HCT116 (cell line): ENCODE measurements at regions not wholly inside any gene's neighbourhood (a gene's known extent, or its start where the extent isn't known, plus 50 kb on each side); places are given as distances from the start of the nearest gene placed in this dataset.

Experiments used
- ATAC-seq: fragments of 200-7000 bp; cut with Tn5 transposase; 2 replicates; pipeline ENCODE4 v1.9.1; 2020; ENCODE audit warnings: mild to moderate bottlenecking, moderate library complexity
- BruUV-seq: library from RNA; stranded (reverse); fragments of 400-500 nt; replicated peaks from 2 replicates; lab custom pipeline; 2021; lab: Mats Ljungman, UMichigan
- CTCF ChIA-PET: fragments of 300-600 bp; sonication (Branson Sonifier 250); formaldehyde crosslinking; loops from one replicate; lab custom pipeline; 2021; ENCODE audit warnings: antibody characterized with exemption; lab: Charles Lee
- POLR2A ChIA-PET: fragments of 300-600, 350-600 bp; sonication (Branson Sonifier 250); formaldehyde crosslinking; loops from one replicate; lab custom pipeline; 2021; ENCODE audit warnings: antibody characterized with exemption; lab: Charles Lee
- RAD21 ChIA-PET, 2 experiments: fragments of 300-600 bp; sonication (Branson Sonifier 250); formaldehyde crosslinking; loops; one replicate each; lab custom pipeline; 2023; ENCODE audit warnings: low total read pairs in 2 of 2; ENCODE audit not compliant: uncharacterized antibody in 2 of 2, unreplicated experiment in 2 of 2, low non-redundant PET in 1 of 2; lab: Charles Lee
- DNase-seq: peaks from one replicate; pipeline ENCODE4 v3.0.0-alpha.2; 2010; ENCODE audit warnings: low read depth, low spot score
- H2AFZ ChIP-seq: fragments of 200-600 bp; shearing (Covaris generic), sonication (generic); 2 replicates; pipeline ENCODE4 v1.6.1; 2017; ENCODE audit warnings: low read depth, mixed run types, mixed read lengths, antibody characterized with exemption, low read length; ENCODE audit not compliant: poor library complexity, severe bottlenecking
- H3K27ac ChIP-seq: 2 replicates; pipeline ENCODE4 v1.5.1; 2012; ENCODE audit warnings: low read depth, low read length
- H3K27me3 ChIP-seq: fragments of 200-600 bp; sonication (generic); 2 replicates; pipeline ENCODE4 v1.6.1; 2016; ENCODE audit warnings: mixed run types, low read length, mixed read lengths; ENCODE audit not compliant: insufficient read depth
- H3K36me3 ChIP-seq, 2 experiments: fragments of 200-500 bp in 1 of 2; fragments of 200-600 bp in 1 of 2; sonication (Bioruptor generic) in 1 of 2; sonication (generic) in 1 of 2; 2 replicates each; pipeline versions ENCODE4 v1.5.1 to v1.6.1; 2014 to 2016; ENCODE audit warnings: low read length in 2 of 2, inconsistent platforms in 1 of 2, mixed read lengths in 1 of 2, mixed run types in 1 of 2; ENCODE audit not compliant: insufficient read depth in 2 of 2, control insufficient read depth in 1 of 2
- H3K4me1 ChIP-seq, 2 experiments: fragments of 200-600 bp in 1 of 2; sonication (generic) in 1 of 2; 2 replicates each; pipeline versions ENCODE4 v1.5.1 to v1.6.1; 2012 to 2017; ENCODE audit warnings: low read length in 2 of 2, inconsistent platforms in 1 of 2, mild to moderate bottlenecking in 1 of 2, mixed read lengths in 1 of 2, mixed run types in 1 of 2, moderate library complexity in 1 of 2; ENCODE audit not compliant: insufficient read depth in 2 of 2, control insufficient read depth in 1 of 2
- H3K4me2 ChIP-seq: fragments of 200-600 bp; sonication (generic); 2 replicates; pipeline ENCODE4 v1.6.1; 2017; ENCODE audit warnings: mixed run types, low read length, mixed read lengths
- H3K4me3 ChIP-seq, 2 experiments: fragments of 200-600 bp in 1 of 2; sonication (generic) in 1 of 2; replicated peaks in 1 of 2; 2 replicates each; pipeline ENCODE4 v1.5.1; 2011 to 2016; ENCODE audit warnings: low read length in 2 of 2, control low read depth in 1 of 2, low read depth in 1 of 2, mild to moderate bottlenecking in 1 of 2, mixed read lengths in 1 of 2, mixed run types in 1 of 2
- H3K79me2 ChIP-seq: fragments of 200-600 bp; sonication (generic); 2 replicates; pipeline ENCODE4 v1.6.1; 2017; ENCODE audit warnings: mild to moderate bottlenecking, mixed run types, low read length, moderate library complexity, mixed read lengths; ENCODE audit not compliant: insufficient read depth
- H3K9ac ChIP-seq: fragments of 200-600 bp; sonication (generic); 2 replicates; pipeline ENCODE4 v1.6.1; 2016; ENCODE audit warnings: low read length, mixed read lengths
- H3K9me2 ChIP-seq: fragments of 200-600 bp; sonication (generic), shearing (Covaris generic); 2 replicates; pipeline ENCODE4 v1.6.1; 2017; ENCODE audit warnings: mixed run types, mild to moderate bottlenecking, moderate library complexity; ENCODE audit not compliant: insufficient read depth
- H3K9me3 ChIP-seq, 2 experiments: fragments of 200-500 bp in 1 of 2; fragments of 200-600 bp in 1 of 2; sonication (Bioruptor generic) in 1 of 2; sonication (generic) in 1 of 2; 2 replicates each; pipeline ENCODE4 v1.6.1; 2014 to 2017; ENCODE audit warnings: low read length in 2 of 2, mixed read lengths in 2 of 2, inconsistent platforms in 1 of 2, low read depth in 1 of 2, mild to moderate bottlenecking in 1 of 2, mixed run types in 1 of 2, moderate library complexity in 1 of 2; ENCODE audit not compliant: control insufficient read depth in 1 of 2, insufficient read depth in 1 of 2
- H4K20me1 ChIP-seq: fragments of 200-600 bp; sonication (generic), shearing (Covaris generic); 2 replicates; pipeline ENCODE4 v1.6.1; 2017; ENCODE audit warnings: mixed run types, mild to moderate bottlenecking, moderate library complexity; ENCODE audit not compliant: insufficient read depth
- ATF3 ChIP-seq: IDR thresholded peaks from 2 replicates; pipeline ENCODE4 v1.6.1; 2012
- CBX3 ChIP-seq: IDR thresholded peaks from 2 replicates; pipeline ENCODE4 v1.6.1; 2012; ENCODE audit warnings: low read depth
- CTCF ChIP-seq, 3 experiments: fragments of 200-600 bp in 1 of 3; sonication (generic) in 1 of 3; IDR thresholded peaks in 2 of 3; conservative IDR thresholded peaks in 1 of 3; 2 replicates each; pipeline ENCODE4 v1.5.1; 2012 to 2017; ENCODE audit warnings: low read depth in 2 of 3, low read length in 2 of 3, antibody characterized with exemption in 1 of 3, borderline replicate concordance in 1 of 3, control low read depth in 1 of 3, mild to moderate bottlenecking in 1 of 3, mixed read lengths in 1 of 3, mixed run types in 1 of 3, moderate library complexity in 1 of 3; ENCODE audit not compliant: insufficient read depth in 1 of 3
- EGR1 ChIP-seq: IDR thresholded peaks from 2 replicates; pipeline ENCODE4 v1.6.1; 2012; ENCODE audit warnings: low read depth
- FOSL1 ChIP-seq: IDR thresholded peaks from 2 replicates; pipeline ENCODE4 v1.6.1; 2012; ENCODE audit warnings: low read depth
- JUND ChIP-seq: IDR thresholded peaks from 2 replicates; pipeline ENCODE4 v1.6.1; 2012
- MAX ChIP-seq: IDR thresholded peaks from 2 replicates; pipeline ENCODE4 v1.6.1; 2012
- POLR2AphosphoS5 ChIP-seq: IDR thresholded peaks from 2 replicates; pipeline ENCODE4 v1.6.1; 2011; ENCODE audit warnings: mild to moderate bottlenecking, low read depth, low read length, moderate library complexity
- RAD21 ChIP-seq: IDR thresholded peaks from 2 replicates; pipeline ENCODE4 v1.6.1; 2012; ENCODE audit warnings: low read depth, mild to moderate bottlenecking
- REST ChIP-seq: IDR thresholded peaks from 2 replicates; pipeline ENCODE4 v1.6.1; 2012; ENCODE audit warnings: low read depth
- SIN3A ChIP-seq: IDR thresholded peaks from 2 replicates; pipeline ENCODE4 v1.6.1; 2012; ENCODE audit warnings: low read depth
- SRF ChIP-seq: IDR thresholded peaks from 2 replicates; pipeline ENCODE4 v1.6.1; 2012; ENCODE audit warnings: low read depth
- TCF7L2 ChIP-seq: IDR thresholded peaks from 2 replicates; pipeline ENCODE4 v1.7.0; 2011; ENCODE audit warnings: borderline replicate concordance, inconsistent platforms; ENCODE audit not compliant: insufficient read depth, insufficient read length; ENCODE audit errors: extremely low read depth
- YY1 ChIP-seq: IDR thresholded peaks from 2 replicates; pipeline ENCODE4 v1.6.1; 2011; ENCODE audit warnings: low read length, low read depth, moderate library complexity, mild to moderate bottlenecking; ENCODE audit not compliant: insufficient replicate concordance; ENCODE audit errors: extremely low read depth
- ZFX ChIP-seq: fragments of 450-650 bp; IDR thresholded peaks from 2 replicates; pipeline ENCODE4 v1.6.1; 2017
- ZNF274 ChIP-seq: fragments of 200-500 bp; sonication (Bioruptor generic); IDR thresholded peaks from 2 replicates; pipeline ENCODE4 v1.6.1; 2014; ENCODE audit warnings: mild to moderate bottlenecking, low read depth, low read length, inconsistent platforms
- intact Hi-C: fragments of 100-400 bp; cut with micrococcal nuclease; formaldehyde crosslinking; loops from 2 replicates; pipeline ENCODE4 v1.10.0; 2022

GRCh38 chr4:154033921-154034320 lies 245.0 kb upstream of the SFRP2 start:
- CTCF ChIA-PET, result no interaction called here
- H3K9me3 ChIP-seq, result no peaks in the 10 kb centered on the region
- no TSS peak for BruUV-seq
- H3K4me1 ChIP-seq, result no peaks in the 10 kb centered on the region
- H3K9me2 ChIP-seq, result no peaks in the 10 kb centered on the region
- no peak overlapping the region for H3K9ac ChIP-seq
- TF ChIP-seq YY1 (no peak), MAX (no peak), TCF7L2 (no peak), ZFX (no peak), RAD21 (no peak), REST (no peak), SIN3A (no peak), JUND (no peak), ATF3 (no peak), SRF (no peak), EGR1 (no peak), CTCF (IDR thresholded peaks at IDR 0.05 in 2 of 3, conservative IDR thresholded peaks at IDR 0.05 in 1 of 3; ENCODE audit: borderline replicate concordance in 1 of 3, insufficient read depth in 1 of 3, low read depth in 2 of 3, low read length in 2 of 3) (no peak), FOSL1 (no peak), CBX3 (no peak), ZNF274 (no peak), POLR2AphosphoS5 (no peak)
- POLR2A ChIA-PET, result no interaction called here
- DNase-seq, result no peak
- no peaks in the 10 kb centered on the region for H3K36me3 ChIP-seq
- H3K79me2 ChIP-seq, result no peaks in the 10 kb centered on the region
- no peak for ATAC-seq
- RAD21 ChIA-PET, result no interaction called here
- H3K4me3 ChIP-seq, result no peak overlapping the region
- H2AFZ ChIP-seq, result no peak overlapping the region
- H4K20me1 ChIP-seq, result no peaks in the 10 kb centered on the region
- H3K4me2 ChIP-seq, result no peak overlapping the region
- intact Hi-C loops, result no loop called here
- no peaks in the 10 kb centered on the region for H3K27me3 ChIP-seq
- no peak overlapping the region for H3K27ac ChIP-seq
